OCI-LY1 (cell line): ENCODE measurements at regions not wholly inside any gene's neighbourhood (a gene's known extent, or its start where the extent isn't known, plus 50 kb on each side); places are given as distances from the start of the nearest gene placed in this dataset.

ENCODE experiments used
- H2AFZ ChIP-seq: fragments of 200-600 bp; sonication (generic), shearing (Covaris generic); 2 replicates; pipeline ENCODE4 v1.6.0; 2014; ENCODE audit warnings: antibody characterized with exemption, mild to moderate bottlenecking, low read length
- H3F3A ChIP-seq: fragments of 200-600 bp; sonication (generic), shearing (Covaris generic); 2 replicates; pipeline ENCODE4 v1.6.0; 2014; ENCODE audit warnings: mild to moderate bottlenecking, antibody characterized with exemption, low read length, moderate library complexity; ENCODE audit not compliant: insufficient read depth
- H3K27ac ChIP-seq: fragments of 200-600 bp; sonication (generic); 2 replicates; pipeline ENCODE4 v1.5.1; 2014; ENCODE audit warnings: low read length, mixed run types, mild to moderate bottlenecking, low read depth; ENCODE audit not compliant: poor library complexity, severe bottlenecking
- H3K27me3 ChIP-seq: fragments of 200-600 bp; sonication (generic); 2 replicates; pipeline ENCODE4 v1.6.0; 2014; ENCODE audit warnings: antibody characterized with exemption, mild to moderate bottlenecking, low read length, moderate library complexity; ENCODE audit not compliant: insufficient read depth
- H3K36me3 ChIP-seq: fragments of 200-600 bp; sonication (generic); 2 replicates; pipeline ENCODE4 v1.6.1; 2014; ENCODE audit warnings: mild to moderate bottlenecking, antibody characterized with exemption, low read length, moderate library complexity, mixed read lengths; ENCODE audit not compliant: insufficient read depth
- H3K4me1 ChIP-seq: fragments of 200-600 bp; sonication (generic); 2 replicates; pipeline ENCODE4 v1.5.1; 2014; ENCODE audit warnings: mild to moderate bottlenecking, low read length, moderate library complexity; ENCODE audit not compliant: insufficient read depth, severe bottlenecking
- H3K4me2 ChIP-seq: fragments of 200-600 bp; sonication (generic), shearing (Covaris generic); 2 replicates; pipeline ENCODE4 v1.6.1; 2014; ENCODE audit warnings: low read length
- H3K4me3 ChIP-seq: fragments of 200-600 bp; sonication (generic); 2 replicates; pipeline ENCODE4 v1.5.1; 2014; ENCODE audit warnings: low read length, low read depth, mild to moderate bottlenecking, mixed read lengths; ENCODE audit not compliant: poor library complexity, severe bottlenecking
- H3K79me2 ChIP-seq: fragments of 200-600 bp; shearing (Covaris generic); 2 replicates; pipeline ENCODE4 v1.6.1; 2016; ENCODE audit warnings: mixed run types, low read length, mixed read lengths; ENCODE audit not compliant: insufficient read depth
- H3K9ac ChIP-seq: fragments of 200-600 bp; sonication (generic), shearing (Covaris generic); 2 replicates; pipeline ENCODE4 v1.6.1; 2014; ENCODE audit warnings: mild to moderate bottlenecking, low read length, mixed read lengths
- H3K9me2 ChIP-seq: fragments of 200-600 bp; sonication (generic), shearing (Covaris generic); 2 replicates; pipeline ENCODE4 v1.6.1; 2014; ENCODE audit warnings: low read depth, mild to moderate bottlenecking, low read length, mixed read lengths
- H3K9me3 ChIP-seq: fragments of 200-600 bp; shearing (Covaris generic); 2 replicates; pipeline ENCODE4 v1.6.1; 2014; ENCODE audit warnings: low read length, mixed read lengths
- H4K20me1 ChIP-seq: fragments of 200-600 bp; sonication (generic), shearing (Covaris generic); 2 replicates; pipeline ENCODE4 v1.6.0; 2016; ENCODE audit warnings: mild to moderate bottlenecking, low read length; ENCODE audit not compliant: insufficient read depth
- CTCF ChIP-seq: fragments of 200-600 bp; sonication (generic), shearing (Covaris generic); IDR thresholded peaks from 2 replicates; pipeline ENCODE4 v1.5.1; 2017; ENCODE audit warnings: mild to moderate bottlenecking, antibody characterized with exemption, low read length, moderate library complexity, mixed read lengths
- EZH2 ChIP-seq: fragments of 200-600 bp; sonication (generic), shearing (Covaris generic); IDR thresholded peaks from 2 replicates; pipeline ENCODE4 v1.8.0; 2017; ENCODE audit warnings: borderline replicate concordance, mixed run types, mild to moderate bottlenecking, antibody characterized with exemption, low read length, moderate library complexity, mixed read lengths

GRCh38 chr5:116785106-116785505, 210.5 kb upstream of the SEMA6A start:
- H3K4me2 ChIP-seq = no peak overlapping the region
- H2AFZ ChIP-seq = no peak overlapping the region

GRCh38 chr5:116779846-116780245, 205.2 kb upstream of the SEMA6A start:
- H2AFZ ChIP-seq = no peak overlapping the region
- TF ChIP-seq CTCF (no peak), EZH2 (no peak)

More at GRCh38 chr5:116785106-116785505, 210.5 kb upstream of the SEMA6A start:
- no peaks in the 10 kb centered on the region for H3K79me2 ChIP-seq
- H3K4me1 ChIP-seq = no peaks in the 10 kb centered on the region
- H3K9me2 ChIP-seq = no peaks in the 10 kb centered on the region
- H4K20me1 ChIP-seq = no peaks in the 10 kb centered on the region
- TF ChIP-seq CTCF = no peak
- TF ChIP-seq EZH2 = no peak
- no peaks in the 10 kb centered on the region for H3K27me3 ChIP-seq
- no peaks in the 10 kb centered on the region for H3F3A ChIP-seq
- no peaks in the 10 kb centered on the region for H3K9me3 ChIP-seq
- no peaks in the 10 kb centered on the region for H3K36me3 ChIP-seq
- H3K4me3 ChIP-seq = no peak overlapping the region
- H3K9ac ChIP-seq = no peak overlapping the region
- H3K27ac ChIP-seq = no peak overlapping the region

DNA sequence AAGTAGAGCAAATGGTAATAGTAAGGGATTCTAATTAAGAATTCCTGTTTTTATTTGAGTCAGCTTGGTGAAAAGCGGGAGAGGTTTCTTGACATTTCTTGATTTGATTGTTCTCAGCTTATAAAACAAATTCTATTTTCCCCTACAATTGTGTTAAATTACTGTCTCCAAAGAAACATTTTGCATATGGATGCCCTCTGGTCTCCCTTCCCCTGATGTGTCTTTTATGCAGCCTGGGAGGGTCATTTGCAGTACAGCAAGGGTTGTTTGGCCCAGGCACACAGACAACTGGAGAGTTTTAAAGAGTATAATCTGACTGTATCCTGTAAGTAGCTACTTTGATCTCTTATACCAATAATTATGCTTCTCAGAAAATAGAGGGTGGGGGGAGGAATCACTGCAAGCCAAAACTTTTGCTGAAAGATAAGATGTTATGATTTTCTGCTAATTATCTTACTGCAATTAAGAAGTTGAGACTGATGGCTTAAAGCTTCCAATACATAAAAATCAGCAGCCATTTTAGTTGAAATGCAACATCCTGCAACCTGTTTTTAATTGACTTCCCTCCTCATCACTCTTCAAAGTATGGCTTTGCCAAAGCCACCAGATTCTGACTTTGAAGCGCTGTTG, 204.1 kb upstream of the SEMA6A start:
- Histone ChIP-seq H3K9me2 (no peaks in the 10 kb centered on the region), H3K36me3 (no peaks in the 10 kb centered on the region), H3K9me3 (no peaks in the 10 kb centered on the region), H3K27ac (no peak overlapping the region), H3K4me3 (no peak overlapping the region), H3K27me3 (no peaks in the 10 kb centered on the region), H4K20me1 (no peaks in the 10 kb centered on the region), H3K9ac (no peak overlapping the region), H3K4me1 (no peaks in the 10 kb centered on the region), H2AFZ (no peak overlapping the region), H3K4me2 (no peak overlapping the region), H3K79me2 (no peaks in the 10 kb centered on the region), H3F3A (no peaks in the 10 kb centered on the region)
- TF ChIP-seq EZH2 (no peak), CTCF (no peak)

More at GRCh38 chr5:116779846-116780245, 205.2 kb upstream of the SEMA6A start:
- no peak overlapping the region for H3K9ac ChIP-seq
- no peak overlapping the region for H3K27ac ChIP-seq
- H3F3A ChIP-seq = no peaks in the 10 kb centered on the region
- H3K4me3 ChIP-seq = no peak overlapping the region
- H3K9me3 ChIP-seq = no peaks in the 10 kb centered on the region
- H4K20me1 ChIP-seq = no peaks in the 10 kb centered on the region
- no peaks in the 10 kb centered on the region for H3K9me2 ChIP-seq
- no peaks in the 10 kb centered on the region for H3K4me1 ChIP-seq
- no peak overlapping the region for H3K4me2 ChIP-seq
- H3K79me2 ChIP-seq = no peaks in the 10 kb centered on the region
- no peaks in the 10 kb centered on the region for H3K27me3 ChIP-seq
- H3K36me3 ChIP-seq = no peaks in the 10 kb centered on the region
